GM18519 (cell line): ENCODE measurements at regions not wholly inside any gene's neighbourhood (a gene's known extent, or its start where the extent isn't known, plus 50 kb on each side); places are given as distances from the start of the nearest gene placed in this dataset.

Source experiments
- ATAC-seq: cut with Tn5 transposase; IDR thresholded peaks from one replicate; pipeline ENCODE4 v1.9.1; 2021; ENCODE audit warnings: mild to moderate bottlenecking, moderate library complexity; ENCODE audit not compliant: unreplicated experiment, low FRiP score

DNA sequence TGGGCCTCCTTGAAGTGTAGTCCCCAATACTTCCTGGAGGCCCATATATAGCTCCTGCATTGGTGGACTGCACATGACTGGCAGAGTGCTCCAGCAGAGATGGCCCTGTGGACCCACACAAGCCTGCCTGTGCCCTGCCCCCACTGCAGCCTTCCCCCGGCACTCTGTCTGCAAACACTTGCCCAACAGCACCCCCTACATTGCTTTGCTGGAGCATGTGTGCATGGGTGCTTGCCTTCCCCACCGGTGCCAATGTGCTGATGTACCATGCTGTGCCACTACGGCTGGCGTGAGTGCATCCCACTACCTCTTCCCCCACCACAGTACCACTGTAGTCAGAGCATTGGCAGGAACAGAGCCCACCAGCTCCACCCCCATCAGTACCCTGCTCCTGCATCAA lies 563.6 kb upstream of the CTNND2 start:
- no peak for ATAC-seq

DNA sequence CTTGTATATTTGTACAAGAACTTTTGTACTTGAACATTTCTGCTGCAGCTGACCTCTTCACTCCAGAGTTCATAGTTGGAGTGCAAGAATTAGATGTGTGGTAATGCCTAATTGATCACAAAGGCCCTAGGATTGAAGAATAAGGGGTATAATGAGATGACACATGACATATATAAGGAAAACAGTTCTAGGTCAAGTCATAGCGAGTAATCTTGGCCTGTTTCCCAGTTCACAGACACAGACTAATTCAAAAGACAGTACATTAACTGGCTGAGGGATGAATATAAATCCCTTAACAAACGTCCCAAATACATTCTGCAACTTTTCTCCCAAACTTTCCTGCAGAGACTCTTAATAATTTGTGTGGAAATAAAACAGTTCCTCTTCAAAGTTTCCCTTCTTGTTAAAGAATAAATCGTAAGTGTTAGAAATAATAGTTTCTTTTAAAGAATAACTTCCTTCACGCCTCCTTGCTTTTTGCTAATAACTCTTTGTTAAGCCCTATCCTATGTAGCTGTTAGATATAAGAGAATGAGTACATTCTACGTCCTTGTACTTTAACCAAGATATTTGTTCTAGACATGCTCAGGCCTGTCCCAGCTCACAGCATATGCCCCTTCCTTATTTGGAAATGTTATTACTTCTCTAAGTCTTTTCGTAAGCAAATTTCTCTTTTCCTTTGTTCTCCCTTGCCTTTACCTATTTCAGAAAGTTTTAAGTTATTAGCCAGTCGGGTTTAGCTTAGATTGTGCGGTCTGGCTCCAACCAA lies 556.4 kb upstream of the CTNND2 start:
- no peak for ATAC-seq

DNA sequence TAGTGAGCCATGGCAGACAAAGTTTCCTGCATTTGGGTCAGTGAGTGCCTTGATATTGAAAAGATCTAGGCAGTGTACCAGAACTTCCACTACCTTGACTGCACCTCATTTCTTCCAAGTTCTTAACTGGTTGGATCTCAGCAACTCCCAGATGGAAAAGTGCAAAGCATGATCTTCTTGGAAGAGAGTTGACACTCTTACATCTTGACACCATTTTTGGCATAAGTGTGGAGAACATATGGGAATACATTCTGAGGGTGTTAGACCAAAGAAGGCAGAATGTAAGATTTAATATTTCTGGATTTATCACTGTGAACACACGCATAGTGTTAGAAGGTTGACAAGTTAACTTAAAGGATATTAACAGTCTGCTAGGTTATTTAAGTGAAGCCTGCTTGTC lies 555.1 kb upstream of the CTNND2 start:
- ATAC-seq, result no peak

DNA sequence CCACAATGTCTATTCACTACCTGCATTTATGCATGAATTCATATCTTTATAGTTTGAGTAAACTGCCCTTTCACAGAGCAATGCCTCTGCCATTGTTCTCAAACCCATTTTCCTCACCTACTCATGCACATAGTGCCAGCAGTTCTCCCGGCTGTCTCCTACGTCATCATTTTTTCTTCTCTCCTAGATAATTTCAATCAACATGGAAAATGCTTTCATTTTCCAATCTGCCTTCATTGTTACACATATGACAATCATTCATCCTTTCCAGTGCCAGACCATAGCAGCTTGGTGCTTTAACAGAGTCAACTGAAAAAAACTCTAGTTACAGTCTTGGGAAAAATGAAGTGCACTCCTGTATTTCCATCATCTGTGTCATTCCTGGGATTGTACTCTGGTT lies 514.8 kb upstream of the CTNND2 start:
- no peak for ATAC-seq

DNA sequence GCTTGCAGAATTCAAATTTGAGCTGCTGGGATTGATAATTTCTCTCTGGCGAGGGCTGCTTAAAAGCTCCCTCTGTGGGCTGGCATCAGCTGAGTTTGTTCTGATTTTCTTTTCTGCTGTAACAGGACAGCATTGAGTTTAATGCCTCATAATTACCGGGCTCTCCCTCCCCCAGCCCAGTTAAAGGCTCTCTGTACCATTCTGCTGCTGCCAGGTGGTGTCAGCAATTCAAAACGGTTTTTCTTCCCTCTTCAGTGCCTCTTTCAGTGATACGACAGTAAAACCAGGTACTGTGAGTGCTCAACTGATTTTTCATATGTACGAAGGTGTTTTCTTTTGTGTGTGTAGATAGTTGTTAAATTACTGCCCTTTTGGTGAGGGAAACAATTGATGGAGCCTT lies 509.3 kb upstream of the CTNND2 start:
- ATAC-seq, result no peak

DNA sequence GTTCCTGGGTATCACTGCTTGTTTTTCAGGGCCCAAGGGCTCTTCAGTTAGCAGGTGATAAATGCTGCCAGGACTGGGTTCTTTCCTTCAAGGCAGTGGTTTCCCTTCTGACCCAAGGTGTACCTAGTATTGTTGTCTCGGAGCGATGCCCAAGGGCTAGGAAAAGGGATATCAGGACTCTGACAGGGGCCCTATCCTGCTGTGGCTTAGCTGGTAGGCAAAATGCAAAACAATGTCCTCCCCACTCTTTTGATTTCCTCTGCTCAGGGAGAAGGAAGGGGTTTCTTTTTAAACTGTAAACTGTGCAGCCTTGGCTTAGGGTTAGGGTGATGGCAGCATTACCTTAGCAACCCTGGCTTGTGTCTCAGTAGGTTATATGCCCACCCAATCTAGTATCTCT lies 508.8 kb upstream of the CTNND2 start:
- no peak for ATAC-seq

DNA sequence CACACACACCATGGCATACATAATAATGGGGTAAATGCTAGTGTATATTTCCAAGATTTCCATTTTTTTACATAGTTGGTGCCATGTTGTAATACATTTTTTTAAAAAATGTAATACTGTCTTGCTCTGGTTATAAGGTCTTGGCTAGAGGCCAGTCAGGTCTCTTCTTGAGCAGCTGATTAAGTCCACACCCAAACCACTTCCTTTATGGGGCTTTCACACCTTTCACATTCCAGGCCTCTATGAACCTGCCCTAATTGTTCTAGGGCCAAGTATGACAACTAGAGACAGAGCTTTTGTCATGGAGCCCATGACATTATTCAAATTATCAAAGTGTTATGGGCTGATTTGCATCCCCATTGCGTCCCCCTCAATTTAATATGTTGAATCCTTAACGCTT lies 495.6 kb upstream of the CTNND2 start:
- ATAC-seq, result no peak

DNA sequence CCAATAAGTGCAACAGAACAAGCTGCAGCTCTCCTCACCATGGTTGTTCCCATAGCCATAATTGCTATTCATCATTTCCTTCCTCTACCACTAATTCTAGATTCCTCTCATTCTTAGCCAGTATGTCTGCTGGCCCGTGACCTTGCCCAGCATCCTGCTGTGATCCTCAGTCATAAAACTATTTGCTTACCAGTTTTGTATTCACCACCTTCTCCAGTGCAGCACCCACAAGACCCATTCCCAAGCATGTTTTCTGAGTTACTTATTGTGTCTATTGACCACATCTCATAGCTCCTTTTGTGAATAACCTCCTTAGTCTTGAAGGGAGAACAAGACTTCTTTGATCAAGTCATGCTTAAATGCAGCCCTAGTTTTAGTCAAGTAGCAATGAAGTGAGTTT lies 488.0 kb upstream of the CTNND2 start:
- ATAC-seq, result no peak

DNA sequence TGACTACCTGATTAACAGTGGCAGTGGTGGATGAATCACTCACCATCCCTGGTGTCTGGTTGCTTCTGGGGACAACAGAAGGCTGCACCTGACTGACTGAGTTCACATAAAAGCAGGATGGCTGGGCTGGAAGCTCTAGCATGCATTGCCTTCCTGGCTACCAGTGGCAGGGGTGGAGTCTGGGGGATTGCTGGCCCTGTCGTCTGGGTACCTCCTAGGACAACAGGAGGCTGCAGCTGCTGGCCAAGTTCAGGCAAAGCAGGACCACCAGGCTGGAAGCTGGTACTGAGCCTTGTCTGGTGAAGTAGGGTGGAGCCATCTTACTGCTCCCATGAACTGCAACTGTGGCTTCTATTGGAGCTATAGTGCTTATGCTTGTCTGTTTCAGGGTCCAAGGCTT lies 480.8 kb upstream of the CTNND2 start:
- no peak for ATAC-seq

DNA sequence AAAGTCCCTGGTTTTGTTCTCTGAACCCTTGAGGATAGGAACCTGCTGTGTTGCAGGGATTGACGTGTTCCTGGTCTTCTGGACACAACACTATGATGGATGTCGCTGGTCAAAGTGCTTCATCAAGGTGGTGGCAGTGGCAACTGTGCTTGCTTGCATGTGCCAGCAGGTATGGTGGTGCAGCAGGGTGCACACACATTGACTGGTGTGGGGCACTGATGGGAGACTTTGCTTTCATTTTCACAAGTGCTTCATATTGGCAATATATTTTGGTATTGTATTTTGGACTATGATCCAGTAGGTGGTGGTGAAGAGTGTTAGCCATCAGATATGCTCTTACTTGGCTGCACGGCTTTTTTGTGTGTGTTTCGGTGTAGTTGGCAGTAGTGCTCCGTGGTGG lies 479.8 kb upstream of the CTNND2 start:
- ATAC-seq, result no peak

DNA sequence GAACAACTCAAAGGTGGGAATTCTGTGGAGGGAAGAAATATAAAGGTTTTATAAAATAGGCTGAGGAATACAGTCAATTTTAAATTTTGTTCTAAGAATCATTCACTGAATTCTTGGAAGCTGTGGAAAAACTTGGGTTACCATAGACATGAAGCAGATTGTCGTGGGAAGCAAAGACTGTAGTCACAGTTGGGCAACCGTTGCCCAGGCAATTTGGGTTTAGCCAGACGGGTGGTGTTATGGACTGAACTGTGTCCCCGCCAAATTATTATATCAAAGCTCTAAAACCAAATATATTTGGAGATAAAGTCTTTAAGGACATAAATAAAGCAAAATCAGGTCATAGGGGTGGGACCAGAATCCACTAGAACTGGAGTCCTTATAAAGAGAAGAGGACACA lies 463.7 kb upstream of the CTNND2 start:
- ATAC-seq, result no peak

DNA sequence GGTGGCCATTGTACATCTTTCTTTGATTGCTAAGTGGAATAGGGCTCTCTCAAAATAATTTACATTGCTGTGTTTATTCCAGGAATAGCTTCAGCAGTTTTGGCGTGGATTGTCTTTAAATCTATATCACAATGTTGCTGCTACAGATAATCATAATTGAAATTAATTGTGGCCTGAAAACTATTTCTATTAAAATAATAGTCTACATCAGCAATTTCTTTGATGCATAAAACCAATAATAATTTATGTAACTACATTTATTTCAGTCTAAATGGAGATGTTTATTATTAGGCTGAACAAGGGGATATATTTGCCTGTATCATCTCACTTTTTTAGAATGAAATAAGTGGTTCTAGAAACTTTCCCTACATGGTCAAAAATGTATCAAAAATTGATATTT lies 456.0 kb upstream of the CTNND2 start:
- ATAC-seq, result no peak

DNA sequence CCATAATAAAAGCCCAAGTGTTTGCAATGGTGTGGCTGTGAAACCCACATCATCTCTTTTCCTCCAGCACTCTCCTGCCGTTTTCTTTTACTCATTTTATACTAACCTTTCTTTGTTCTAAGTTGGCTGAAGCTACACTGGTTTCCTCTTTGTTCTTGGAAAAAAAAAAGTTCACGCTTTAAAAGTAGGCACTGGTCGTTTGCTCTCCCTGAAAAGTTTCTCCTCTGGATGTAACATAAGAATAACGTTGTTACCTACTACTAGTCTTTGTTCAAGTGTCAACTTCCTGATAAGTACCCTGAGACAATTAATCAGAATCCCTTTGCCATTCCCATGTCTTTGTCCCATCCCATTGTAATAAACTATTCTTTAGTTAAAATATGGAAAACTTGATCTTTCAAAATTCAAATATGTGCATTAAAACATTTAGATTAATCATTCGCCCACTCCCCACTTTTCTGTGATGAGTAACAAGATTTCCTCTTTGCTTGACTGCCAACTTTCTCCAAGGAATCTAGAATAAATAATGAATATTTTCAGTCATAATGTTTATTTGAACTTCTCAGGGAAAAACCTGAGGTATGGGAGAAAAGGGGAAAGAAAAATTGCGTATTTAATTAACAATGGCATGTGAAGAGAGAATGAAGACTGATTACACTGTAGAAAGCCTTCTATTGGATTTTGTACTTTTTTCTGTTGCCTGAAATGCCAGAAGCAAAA lies 454.3 kb upstream of the CTNND2 start:
- no peak for ATAC-seq

DNA sequence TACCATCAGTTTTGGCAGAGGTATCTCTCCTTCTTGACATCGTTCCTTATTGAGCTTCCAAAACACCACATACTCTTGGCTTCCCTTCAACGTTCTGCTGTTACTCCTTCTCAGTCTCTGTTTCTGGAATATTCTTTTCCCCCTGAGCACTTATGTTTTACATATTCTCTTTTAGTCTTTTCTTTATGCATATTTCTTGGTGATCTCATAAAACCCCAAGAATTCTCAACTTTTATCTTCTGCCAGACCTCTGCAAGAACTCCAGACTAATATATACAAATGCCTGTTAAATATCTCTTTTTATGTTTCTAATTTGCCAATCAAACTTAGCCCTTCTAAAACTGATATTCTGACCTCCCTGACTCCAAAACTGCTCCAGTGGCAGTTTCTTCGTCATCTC lies 453.4 kb upstream of the CTNND2 start:
- ATAC-seq, result no peak

DNA sequence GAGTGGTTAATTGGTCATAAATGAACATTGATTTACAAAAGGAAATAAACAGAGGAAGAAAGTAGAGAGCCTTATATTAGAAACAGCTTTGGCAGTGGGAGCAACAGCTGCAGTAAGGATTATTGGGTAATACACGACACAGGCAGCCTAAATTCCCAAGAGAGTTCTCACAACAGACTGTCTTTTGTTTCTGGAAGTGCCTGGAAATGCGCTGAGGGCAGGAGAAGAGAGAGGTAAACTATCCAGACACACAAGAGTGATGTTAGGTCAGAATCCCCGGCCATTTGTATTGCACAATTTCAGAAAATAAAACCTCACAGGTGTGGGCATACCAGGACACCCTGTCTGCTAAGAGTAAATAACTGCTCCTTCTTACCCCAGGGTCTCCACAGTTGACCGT lies 450.4 kb upstream of the CTNND2 start:
- ATAC-seq, result no peak

DNA sequence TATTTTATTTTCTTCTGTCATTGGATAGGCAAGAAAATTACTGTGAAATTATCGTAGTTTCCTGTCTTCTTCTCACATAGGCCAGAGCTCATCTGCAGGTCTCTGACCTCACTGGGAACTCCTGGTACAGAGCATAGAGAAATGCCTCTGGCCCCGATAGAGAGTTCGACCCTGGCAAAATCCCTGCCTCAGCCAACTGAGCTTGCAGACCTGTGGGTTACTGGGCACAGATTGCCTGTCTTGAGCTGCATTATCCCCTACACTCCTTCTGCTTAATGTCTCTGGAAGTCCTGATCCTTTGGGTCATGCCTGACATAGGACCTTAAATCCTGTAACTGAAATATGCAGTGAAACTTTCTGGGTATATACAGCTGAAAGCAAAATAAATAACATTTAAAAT lies 439.3 kb upstream of the CTNND2 start:
- ATAC-seq, result no peak

DNA sequence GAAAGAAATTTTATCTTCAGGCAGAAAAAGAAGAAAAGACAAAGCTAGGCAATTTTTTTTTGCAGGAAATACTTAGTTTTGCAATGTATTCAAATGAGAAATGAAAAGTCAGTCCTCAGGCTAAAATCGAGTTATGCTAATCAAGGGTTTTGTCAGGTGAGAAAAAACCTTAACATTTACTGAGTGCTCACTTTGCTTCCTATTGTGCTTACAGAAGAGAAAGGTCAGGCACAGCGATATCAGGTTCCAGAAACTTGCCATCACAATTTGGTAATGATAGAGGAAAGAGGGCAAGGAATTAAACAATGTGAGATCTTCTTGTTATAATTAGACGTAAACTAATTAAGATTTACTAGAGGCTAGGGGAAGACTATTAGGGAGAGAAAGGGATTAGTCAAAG lies 431.7 kb upstream of the CTNND2 start:
- no peak for ATAC-seq

DNA sequence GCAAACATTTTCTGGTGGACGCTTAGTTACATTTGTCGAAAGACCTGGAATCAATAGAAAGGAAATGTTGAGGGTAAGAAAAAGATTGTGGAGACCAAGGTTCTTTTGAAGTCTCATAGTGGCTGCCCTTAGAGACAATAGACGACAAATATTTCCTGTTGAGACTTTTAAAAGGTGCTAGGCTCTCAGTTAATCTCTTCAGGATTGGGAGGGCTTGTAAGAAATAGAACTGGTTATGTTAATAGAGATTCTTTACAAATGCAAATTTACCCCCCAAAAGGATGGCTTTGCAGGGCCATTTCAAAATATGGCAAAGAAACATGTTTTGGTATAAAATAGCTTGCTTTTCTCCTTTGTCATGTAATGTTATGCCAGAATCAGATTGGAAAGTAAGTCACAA lies 428.2 kb upstream of the CTNND2 start:
- ATAC-seq, result no peak

DNA sequence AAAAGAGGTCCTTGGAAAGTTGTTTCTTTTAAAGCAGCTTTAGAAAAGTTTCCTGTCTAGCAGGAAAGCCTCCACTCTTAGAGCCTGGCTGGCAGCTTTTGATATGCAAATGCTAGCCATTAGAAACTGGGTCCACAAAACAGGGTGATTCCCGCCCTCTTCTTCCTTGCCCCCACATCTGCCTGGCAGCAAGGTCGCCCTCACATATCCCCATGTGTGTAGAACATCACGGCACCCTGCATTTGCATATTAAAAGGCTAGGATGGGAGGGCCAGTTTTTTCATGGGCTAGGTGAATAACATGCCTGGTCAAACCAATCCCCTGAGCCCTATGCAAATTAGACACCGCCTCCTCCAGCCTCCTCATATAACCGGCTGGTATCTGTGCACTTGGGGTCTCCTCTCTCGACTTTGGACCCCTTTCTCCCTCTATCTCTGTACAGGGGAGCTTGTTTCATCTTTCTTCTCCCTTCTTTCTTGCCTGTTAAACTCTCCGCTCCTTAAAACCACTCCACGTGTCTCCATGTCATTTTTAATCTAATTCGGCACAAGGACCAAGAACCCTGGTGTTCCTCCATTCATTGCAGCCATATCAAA lies 426.8 kb upstream of the CTNND2 start:
- ATAC-seq, result no peak

DNA sequence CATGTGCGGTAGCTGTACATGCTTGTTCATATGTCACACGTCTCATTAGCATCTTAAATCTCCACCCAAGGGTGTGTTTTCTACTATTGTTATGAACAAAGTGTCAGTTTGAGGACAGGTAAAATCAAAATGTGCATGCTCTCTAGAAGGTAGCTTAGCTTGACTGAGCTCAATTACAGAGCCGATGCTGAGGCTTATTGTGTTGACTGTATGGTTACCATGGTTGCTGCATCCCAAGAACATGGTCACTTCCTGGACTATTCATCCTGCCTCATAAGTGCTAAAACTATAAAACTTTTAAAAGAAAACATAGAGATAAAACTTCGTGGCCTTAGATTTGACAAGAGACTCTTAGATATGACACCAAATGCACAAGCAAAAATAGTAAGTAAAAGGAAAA lies 426.1 kb upstream of the CTNND2 start:
- no peak for ATAC-seq

DNA sequence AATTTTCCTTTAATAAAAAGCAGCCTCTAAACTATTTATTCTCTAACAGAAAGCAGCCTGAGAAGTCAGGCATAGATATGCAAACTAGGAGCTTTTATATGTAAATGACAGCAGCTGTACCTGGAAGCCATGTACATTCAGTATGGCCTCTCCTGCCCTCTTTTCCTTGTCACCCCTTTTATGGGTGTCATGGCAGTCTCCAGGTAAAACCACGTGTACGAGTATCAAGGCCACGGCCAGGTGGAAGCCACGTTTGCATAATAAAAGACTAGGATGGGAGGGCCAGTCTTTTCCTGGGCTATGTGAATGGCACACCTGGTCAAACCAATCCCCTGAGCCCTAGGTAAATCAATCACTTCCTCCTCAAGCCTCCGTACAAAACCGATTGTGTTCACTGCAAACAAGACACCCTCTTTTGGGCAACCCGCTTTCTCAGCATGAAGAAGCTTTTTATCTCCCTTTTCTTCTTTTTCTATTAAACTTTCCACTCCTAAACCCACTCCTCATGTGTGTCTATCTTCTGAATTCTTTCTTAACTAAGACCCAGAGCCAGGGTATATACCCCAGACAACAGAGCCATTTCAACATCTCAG lies 419.5 kb upstream of the CTNND2 start:
- ATAC-seq, result no peak

DNA sequence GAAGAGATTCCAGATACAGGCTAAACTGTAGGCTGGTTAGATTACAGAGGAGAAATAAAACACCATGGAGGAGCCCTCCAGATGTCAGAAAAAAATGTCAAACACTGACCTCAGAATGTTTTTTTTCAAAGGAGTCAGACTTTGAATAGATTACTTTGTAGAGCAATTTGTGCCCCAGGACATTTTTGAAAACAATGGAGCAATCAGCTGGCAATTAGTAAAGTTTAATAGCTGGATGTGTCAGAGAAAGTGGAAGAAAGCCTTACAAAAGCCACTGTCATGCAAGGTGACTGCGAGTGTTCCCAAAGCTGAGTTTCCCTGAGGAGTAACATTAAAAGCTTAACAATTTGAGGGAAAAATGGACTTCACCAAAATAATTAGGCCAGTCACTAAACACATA lies 417.8 kb upstream of the CTNND2 start:
- ATAC-seq, result no peak
